Hepatocyte (in vitro differentiated cells): ENCODE measurements at regions not wholly inside any gene's neighbourhood (a gene's known extent, or its start where the extent isn't known, plus 50 kb on each side); places are given as distances from the start of the nearest gene placed in this dataset.

ENCODE experiments used
- EZH2 ChIP-seq: fragments of 200-600 bp; sonication (generic); IDR thresholded peaks from 2 replicates; pipeline ENCODE4 v1.6.1; 2016; ENCODE audit warnings: antibody characterized with exemption, mild to moderate bottlenecking, borderline replicate concordance
- EZH2phosphoT487 ChIP-seq: fragments of 200-600 bp; sonication (generic); IDR thresholded peaks from one replicate; pipeline ENCODE4 v1.6.1; 2018; ENCODE audit warnings: antibody characterized with exemption, mild to moderate bottlenecking, low read depth, moderate library complexity; ENCODE audit not compliant: unreplicated experiment, severe bottlenecking
- TF ChIP-seq, protein P1 (sequence below): fragments of 200-600 bp; sonication (generic); IDR thresholded peaks from 2 replicates; pipeline ENCODE4 v1.5.1; 2016; ENCODE audit warnings: antibody characterized with exemption, mild to moderate bottlenecking; ENCODE audit not compliant: poor library complexity

- TF ChIP-seq, protein P1, sequence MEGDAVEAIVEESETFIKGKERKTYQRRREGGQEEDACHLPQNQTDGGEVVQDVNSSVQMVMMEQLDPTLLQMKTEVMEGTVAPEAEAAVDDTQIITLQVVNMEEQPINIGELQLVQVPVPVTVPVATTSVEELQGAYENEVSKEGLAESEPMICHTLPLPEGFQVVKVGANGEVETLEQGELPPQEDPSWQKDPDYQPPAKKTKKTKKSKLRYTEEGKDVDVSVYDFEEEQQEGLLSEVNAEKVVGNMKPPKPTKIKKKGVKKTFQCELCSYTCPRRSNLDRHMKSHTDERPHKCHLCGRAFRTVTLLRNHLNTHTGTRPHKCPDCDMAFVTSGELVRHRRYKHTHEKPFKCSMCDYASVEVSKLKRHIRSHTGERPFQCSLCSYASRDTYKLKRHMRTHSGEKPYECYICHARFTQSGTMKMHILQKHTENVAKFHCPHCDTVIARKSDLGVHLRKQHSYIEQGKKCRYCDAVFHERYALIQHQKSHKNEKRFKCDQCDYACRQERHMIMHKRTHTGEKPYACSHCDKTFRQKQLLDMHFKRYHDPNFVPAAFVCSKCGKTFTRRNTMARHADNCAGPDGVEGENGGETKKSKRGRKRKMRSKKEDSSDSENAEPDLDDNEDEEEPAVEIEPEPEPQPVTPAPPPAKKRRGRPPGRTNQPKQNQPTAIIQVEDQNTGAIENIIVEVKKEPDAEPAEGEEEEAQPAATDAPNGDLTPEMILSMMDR, result no peak
- no peak for TF ChIP-seq EZH2
- no peak for TF ChIP-seq EZH2phosphoT487
These were observed 106.4 kb upstream of the SRRM4 start for GRCh38 chr12:118874698-118875548.
